PFSK-1 (cell line): ENCODE measurements at regions not wholly inside any gene's neighbourhood (a gene's known extent, or its start where the extent isn't known, plus 50 kb on each side); places are given as distances from the start of the nearest gene placed in this dataset.

Source experiments
- FOXP2 ChIP-seq: optimal IDR thresholded peaks from 2 replicates; pipeline ENCODE3; 2011; ENCODE audit warnings: borderline replicate concordance, control low read depth, inconsistent platforms; ENCODE audit not compliant: insufficient read depth; ENCODE audit errors: extremely low read length, extremely low read depth
- POLR2AphosphoS5 ChIP-seq: IDR thresholded peaks from 2 replicates; pipeline ENCODE4 v1.6.1; 2012; ENCODE audit warnings: low read depth, mild to moderate bottlenecking, control low read depth, low read length, moderate library complexity
- REST ChIP-seq, 2 experiments: IDR thresholded peaks; 2 replicates each; pipeline versions ENCODE4 v1.6.1 to v1.8.0; 2011 to 2012; ENCODE audit warnings: low read depth in 2 of 2, low read length in 2 of 2, control low read depth in 1 of 2, inconsistent platforms in 1 of 2, mild to moderate bottlenecking in 1 of 2, moderate library complexity in 1 of 2; ENCODE audit not compliant: insufficient read depth in 1 of 2
- SIN3A ChIP-seq: IDR thresholded peaks from 2 replicates; pipeline ENCODE4 v1.6.1; 2012; ENCODE audit warnings: mild to moderate bottlenecking, low read length, moderate library complexity, borderline replicate concordance; ENCODE audit not compliant: insufficient read depth
- TAF1 ChIP-seq: IDR thresholded peaks from 2 replicates; pipeline ENCODE4 v1.6.1; 2012; ENCODE audit warnings: low read length, control low read depth, borderline replicate concordance; ENCODE audit not compliant: insufficient read depth

GRCh38 chr6:98711380-98711779 lies 123.0 kb upstream of the POU3F2 start:
- no peak for TF ChIP-seq SIN3A
- no peak for TF ChIP-seq FOXP2
- TF ChIP-seq REST (IDR thresholded peaks at IDR 0.05; ENCODE audit: insufficient read depth in 1 of 2, low read depth in 2 of 2, low read length in 2 of 2), result no peak
- TF ChIP-seq TAF1, result no peak
- no peak for TF ChIP-seq POLR2AphosphoS5

- TF ChIP-seq REST (IDR thresholded peaks at IDR 0.05; ENCODE audit: insufficient read depth in 1 of 2, low read depth in 2 of 2, low read length in 2 of 2), result no peak
- no peak for TF ChIP-seq FOXP2
- TF ChIP-seq SIN3A, result no peak
- TF ChIP-seq POLR2AphosphoS5, result no peak
- no peak for TF ChIP-seq TAF1
These were observed 118.0 kb upstream of the POU3F2 start for GRCh38 chr6:98716341-98716740.

GRCh38 chr6:98717322-98717877 lies 117.0 kb upstream of the POU3F2 start:
- TF ChIP-seq REST (IDR thresholded peaks at IDR 0.05; ENCODE audit: insufficient read depth in 1 of 2, low read depth in 2 of 2, low read length in 2 of 2) (no peak), SIN3A (no peak), FOXP2 (no peak), POLR2AphosphoS5 (no peak), TAF1 (no peak)

GRCh38 chr6:98717988-98718387 lies 116.4 kb upstream of the POU3F2 start:
- TF ChIP-seq FOXP2 (no peak), SIN3A (no peak), REST (IDR thresholded peaks at IDR 0.05; ENCODE audit: insufficient read depth in 1 of 2, low read depth in 2 of 2, low read length in 2 of 2) (no peak), TAF1 (no peak), POLR2AphosphoS5 (no peak)

GRCh38 chr6:98724537-98724936 lies 109.8 kb upstream of the POU3F2 start:
- TF ChIP-seq FOXP2 (no peak), POLR2AphosphoS5 (no peak), TAF1 (no peak), REST (IDR thresholded peaks at IDR 0.05; ENCODE audit: insufficient read depth in 1 of 2, low read depth in 2 of 2, low read length in 2 of 2) (no peak), SIN3A (no peak)
